Upper lobe of right lung (tissue), 1 donor: ENCODE measurements at regions not wholly inside any gene's neighbourhood (a gene's known extent, or its start where the extent isn't known, plus 50 kb on each side); places are given as distances from the start of the nearest gene placed in this dataset.

Source experiments
- ATAC-seq: fragments of 200-7000 bp; cut with Tn5 transposase; one replicate; pipeline ENCODE4 v1.9.1; 2020; ENCODE audit warnings: mild to moderate bottlenecking, moderate library complexity
- DNase-seq: peaks from one replicate; pipeline ENCODE4 v3.0.0-alpha.2; 2020
- H3K27ac ChIP-seq: fragments of 200-600 bp; one replicate; pipeline ENCODE4 v1.8.0; 2022
- H3K27me3 ChIP-seq: fragments of 200-600 bp; one replicate; pipeline ENCODE4 v1.8.0; 2022; ENCODE audit warnings: mild to moderate bottlenecking
- H3K36me3 ChIP-seq: fragments of 200-600 bp; one replicate; pipeline ENCODE4 v1.8.0; 2022
- H3K4me1 ChIP-seq: fragments of 200-600 bp; one replicate; pipeline ENCODE4 v1.8.0; 2022
- H3K4me3 ChIP-seq: fragments of 200-600 bp; one replicate; pipeline ENCODE4 v1.8.0; 2022; ENCODE audit warnings: mild to moderate bottlenecking
- H3K9me3 ChIP-seq: fragments of 200-600 bp; one replicate; pipeline ENCODE4 v1.8.0; 2022
- CTCF ChIP-seq: fragments of 200-600 bp; IDR thresholded peaks from one replicate; pipeline ENCODE4 v1.8.0; 2022; ENCODE audit warnings: antibody characterized with exemption
- intact Hi-C: fragments of 100-400 bp; cut with DNase I; formaldehyde crosslinking; loops from one replicate; pipeline ENCODE4 v1.11.0; 2022
- donor health status: DM: no; HTN: yes; CAD: no; lungs with severe emphysema.

GRCh38 chr9:126126807-126127206 is 199.8 kb upstream of the MVB12B start:
- no peak for TF ChIP-seq CTCF
- DNase-seq = no peak
- intact Hi-C loops = no loop called here

GRCh38 chr9:126127591-126127990 is 199.0 kb upstream of the MVB12B start:
- Histone ChIP-seq H3K27me3 (peaks cover 9% of the 10 kb centered on the region), H3K4me1 (no peaks in the 10 kb centered on the region), H3K4me3 (no peak overlapping the region), H3K36me3 (no peaks in the 10 kb centered on the region), H3K9me3 (no peaks in the 10 kb centered on the region), H3K27ac (no peak overlapping the region)
- no peak for DNase-seq
- no peak for ATAC-seq
- no peak for TF ChIP-seq CTCF
- intact Hi-C loops = no loop called here

More at GRCh38 chr9:126126807-126127206, 199.8 kb upstream of the MVB12B start:
- Histone ChIP-seq H3K9me3 (no peaks in the 10 kb centered on the region), H3K4me1 (no peaks in the 10 kb centered on the region), H3K27me3 (peaks cover 10% of the 10 kb centered on the region), H3K27ac (no peak overlapping the region), H3K36me3 (no peaks in the 10 kb centered on the region), H3K4me3 (no peak overlapping the region)
- ATAC-seq = no peak

GRCh38 chr9:126128494-126129142 is 198.0 kb upstream of the MVB12B start:
- intact Hi-C loops = no loop called here
- H3K27me3 ChIP-seq = peaks cover 5% of the 10 kb centered on the region
- no peaks in the 10 kb centered on the region for H3K36me3 ChIP-seq
- TF ChIP-seq CTCF = no peak
- no peaks in the 10 kb centered on the region for H3K4me1 ChIP-seq
- H3K9me3 ChIP-seq = no peaks in the 10 kb centered on the region
- ATAC-seq (no peak), DNase-seq (no peak)
- no peak overlapping the region for H3K4me3 ChIP-seq
- H3K27ac ChIP-seq = no peak overlapping the region

- DNase-seq = no peak
These were observed 195.3 kb upstream of the MVB12B start for GRCh38 chr9:126131066-126132010.

GRCh38 chr9:126132746-126133145 is 193.9 kb upstream of the MVB12B start:
- peaks cover 6% of the 10 kb centered on the region for H3K9me3 ChIP-seq
- no peak overlapping the region for H3K27ac ChIP-seq
- no peak for TF ChIP-seq CTCF
- H3K27me3 ChIP-seq = peaks cover 5% of the 10 kb centered on the region
- H3K4me1 ChIP-seq = no peaks in the 10 kb centered on the region
- ATAC-seq (no peak), DNase-seq (no peak)
- intact Hi-C loops = no loop called here
- H3K4me3 ChIP-seq = no peak overlapping the region
- H3K36me3 ChIP-seq = no peaks in the 10 kb centered on the region

More at GRCh38 chr9:126131066-126132010, 195.3 kb upstream of the MVB12B start:
- Histone ChIP-seq H3K27ac (no peak overlapping the region), H3K4me1 (no peaks in the 10 kb centered on the region), H3K9me3 (no peaks in the 10 kb centered on the region), H3K4me3 (no peak overlapping the region), H3K36me3 (no peaks in the 10 kb centered on the region), H3K27me3 (peaks cover 5% of the 10 kb centered on the region)
- ATAC-seq = no peak
- no peak for TF ChIP-seq CTCF
- intact Hi-C loops = no loop called here
